ENCODE measurements at regions not wholly inside any gene's neighbourhood (a gene's known extent, or its start where the extent isn't known, plus 50 kb on each side); places are given as distances from the start of the nearest gene placed in this dataset.

DNA sequence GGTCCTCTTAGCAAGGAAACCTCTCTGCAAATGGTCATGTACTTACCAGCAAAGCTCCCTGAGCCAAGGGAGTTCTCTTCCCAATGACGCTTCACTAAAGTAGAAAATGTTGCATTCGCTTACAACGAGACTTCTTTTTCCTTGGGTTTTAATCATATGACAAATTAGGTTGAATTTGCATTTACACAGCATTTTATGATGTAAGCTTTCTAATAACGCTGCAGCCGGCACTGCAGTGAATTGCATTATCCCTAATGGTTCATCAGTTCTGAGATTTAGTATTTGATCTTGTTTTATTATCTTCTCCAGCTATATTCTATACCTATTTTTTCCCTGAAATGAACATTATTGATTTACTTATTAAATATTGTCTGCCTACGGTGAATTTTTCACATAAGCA is 339.3 kb upstream of the PFKP start:
- DNase-seq (ENCODE audit: low spot score) = no peak

DNA sequence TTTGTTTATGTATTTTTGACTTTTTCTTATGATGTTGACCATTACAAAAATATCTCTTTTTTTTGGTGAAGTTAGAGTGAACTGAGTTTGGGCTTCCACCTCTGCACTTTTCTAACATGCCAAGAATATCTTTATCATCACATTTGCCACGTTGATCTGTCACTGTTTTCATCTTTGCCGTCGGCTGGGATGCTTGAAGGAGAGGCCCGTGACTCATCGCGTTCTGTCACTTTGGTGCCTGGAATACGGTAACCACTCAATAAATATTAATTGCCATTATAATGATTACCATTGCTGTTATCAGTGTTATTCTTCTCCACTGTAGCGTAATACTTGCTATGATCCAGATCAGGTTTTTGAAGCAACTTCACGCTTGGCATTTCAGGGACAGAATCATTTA is 350.8 kb upstream of the PFKP start:
- no peak for DNase-seq (ENCODE audit: low spot score)

- no peak for DNase-seq (ENCODE audit: low spot score)
Measured at GRCh38 chr10:2714597-2714996, 352.8 kb upstream of the PFKP start.

DNA sequence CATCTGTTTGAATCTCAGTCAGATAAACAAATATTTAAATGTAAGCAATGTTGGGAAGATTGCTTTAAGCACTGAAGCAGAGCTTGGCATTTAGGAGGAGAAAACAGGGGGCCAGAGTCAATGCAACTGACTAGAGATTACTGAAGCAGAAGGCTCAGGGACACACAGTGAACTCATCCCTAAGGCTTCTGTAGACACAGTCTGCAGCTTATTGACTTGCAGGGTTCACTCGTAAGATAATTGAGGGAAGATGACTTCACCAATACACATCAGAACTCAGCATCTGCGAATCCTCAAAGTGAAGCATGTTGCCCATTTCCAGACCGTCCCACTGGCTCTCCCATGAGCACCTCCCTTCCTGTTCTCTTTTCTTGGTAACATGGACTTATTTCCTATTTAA is 363.4 kb upstream of the PFKP start:
- DNase-seq (ENCODE audit: low spot score) = no peak

DNA sequence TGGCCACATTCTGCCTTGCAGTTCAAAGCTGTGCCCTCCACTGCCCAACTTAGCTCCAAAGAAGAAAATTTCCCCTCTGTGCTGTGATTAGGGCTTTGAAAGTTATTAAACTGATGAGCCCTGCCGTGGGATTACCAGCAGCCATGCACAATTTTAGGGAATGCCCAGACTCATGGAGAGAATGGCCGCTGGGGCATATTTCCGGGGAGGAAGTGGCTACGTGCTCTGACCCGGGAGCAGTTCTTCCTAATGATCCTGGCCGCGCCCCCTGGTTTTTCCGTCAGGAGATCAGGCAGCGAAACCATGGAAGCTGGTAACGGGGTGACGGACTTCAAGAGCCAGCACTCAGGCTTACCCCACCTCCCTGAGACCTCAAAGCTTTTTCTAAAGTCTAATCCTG is 365.5 kb upstream of the PFKP start:
- DNase-seq (ENCODE audit: low spot score) = no peak

DNA sequence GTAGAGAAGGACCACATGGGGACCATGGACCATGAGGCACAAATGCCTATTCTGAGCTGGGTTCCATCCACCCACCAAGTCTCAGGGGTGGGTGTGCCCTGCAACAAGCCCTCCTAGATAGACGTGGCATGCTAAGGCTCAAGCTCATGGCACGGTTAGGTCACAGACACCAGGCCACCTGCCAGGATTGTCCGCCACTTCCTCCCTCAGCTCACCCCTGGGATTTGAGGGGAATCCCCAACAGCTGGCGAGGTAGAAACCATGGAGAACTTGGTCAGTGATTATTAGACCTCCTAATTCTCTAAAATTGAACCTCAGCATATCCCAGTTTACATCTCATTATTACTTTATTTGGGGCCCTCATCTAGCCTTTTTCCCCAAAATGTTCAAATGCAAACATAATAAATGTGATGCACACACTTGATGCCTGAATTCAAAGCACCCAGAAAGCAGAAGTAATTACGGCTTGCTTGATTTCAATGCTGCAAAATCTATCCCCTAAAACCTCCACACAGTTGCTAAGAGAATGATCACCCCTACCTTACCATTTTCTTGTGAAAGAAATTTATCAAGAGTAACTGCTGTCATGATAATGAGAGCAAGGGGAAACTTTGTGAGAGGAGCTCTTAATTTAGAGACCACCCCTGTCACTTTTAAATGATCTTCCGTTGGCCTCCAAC is 366.6 kb upstream of the PFKP start:
- no peak for DNase-seq (ENCODE audit: low spot score)

DNA sequence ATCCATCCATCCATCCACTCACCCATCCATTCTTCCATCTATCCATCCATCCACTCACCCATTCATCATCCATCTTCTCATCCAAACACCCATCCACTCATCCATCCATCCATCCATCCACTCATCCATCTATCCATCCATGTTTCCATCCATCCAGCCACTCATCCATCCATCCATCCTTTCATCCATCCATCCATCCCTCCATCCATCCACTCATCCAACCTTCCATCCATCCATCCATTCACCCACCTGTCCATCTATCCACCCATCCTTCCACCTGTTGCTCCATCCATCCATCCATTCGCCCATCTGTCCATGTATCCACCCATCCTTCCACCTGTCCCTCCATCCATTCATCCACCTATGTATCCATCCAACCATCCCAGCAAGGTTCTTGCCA is 378.4 kb upstream of the PFKP start:
- DNase-seq (ENCODE audit: low spot score) = no peak

GRCh38 chr10:2686691-2687090 is 380.7 kb upstream of the PFKP start:
- DNase-seq (ENCODE audit: low spot score) = no peak

- DNase-seq (ENCODE audit: low spot score) = no peak
Measured at GRCh38 chr10:2682491-2682890, 384.9 kb upstream of the PFKP start.

DNA sequence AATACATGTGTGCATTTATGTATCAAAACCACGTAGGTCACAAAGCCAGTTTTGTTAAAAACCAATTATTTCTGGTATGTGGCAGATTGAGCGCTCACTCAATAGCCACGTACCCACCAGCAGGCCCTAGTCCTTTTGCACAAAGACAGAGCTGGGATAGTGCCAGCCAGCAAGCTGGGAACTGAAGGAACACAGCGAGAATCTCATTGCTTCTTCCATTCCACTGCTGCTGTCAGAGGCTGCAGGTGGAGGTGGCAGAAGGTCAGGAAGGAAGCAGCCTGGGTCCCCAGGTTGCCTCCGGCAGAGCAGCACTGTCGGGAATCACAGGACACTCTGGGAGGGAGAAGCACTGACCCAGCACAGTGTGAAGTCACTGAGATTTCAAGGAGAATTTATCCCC is 385.5 kb upstream of the PFKP start:
- no peak for DNase-seq (ENCODE audit: low spot score)

DNA sequence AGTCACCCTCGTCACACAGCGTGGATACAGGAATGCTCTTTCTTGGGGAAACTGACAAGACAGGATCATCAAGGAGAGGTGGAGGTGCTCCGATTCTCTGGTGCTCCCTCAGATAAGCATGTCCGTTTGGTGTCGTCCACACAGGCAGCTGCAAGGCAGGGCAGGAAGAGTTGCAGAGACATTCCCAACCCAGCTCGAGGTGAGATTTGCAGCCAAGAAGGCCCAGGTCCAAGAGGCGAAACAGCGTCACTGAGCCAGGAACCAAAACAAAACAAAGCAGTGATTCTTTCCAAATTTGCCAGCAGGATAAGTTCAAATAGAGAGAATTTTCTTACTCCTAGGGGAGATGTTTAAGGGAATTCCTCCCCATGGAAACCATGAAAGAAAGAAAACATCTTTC is 386.5 kb upstream of the PFKP start:
- no peak for DNase-seq (ENCODE audit: low spot score)

DNA sequence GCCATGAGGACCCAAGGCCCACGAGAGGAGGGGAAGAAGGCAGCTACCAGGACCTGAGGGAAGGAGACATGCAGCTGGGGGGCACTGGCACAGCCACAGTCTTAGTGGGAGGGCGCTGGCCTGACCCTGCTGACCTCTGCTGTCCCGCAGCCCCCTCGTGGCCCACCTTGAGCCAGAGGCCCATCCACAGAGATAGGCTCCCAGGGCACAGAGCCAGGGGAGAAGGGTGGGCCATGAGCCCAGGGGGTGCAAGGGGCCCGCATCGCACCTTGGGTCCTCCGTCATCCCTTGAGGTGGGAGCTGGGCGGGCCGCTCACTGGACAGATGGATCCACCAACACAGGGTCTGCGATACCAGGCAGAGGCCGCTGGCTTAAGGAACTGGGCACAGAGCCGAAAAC is 387.7 kb upstream of the PFKP start:
- DNase-seq (ENCODE audit: low spot score) = no peak

DNA sequence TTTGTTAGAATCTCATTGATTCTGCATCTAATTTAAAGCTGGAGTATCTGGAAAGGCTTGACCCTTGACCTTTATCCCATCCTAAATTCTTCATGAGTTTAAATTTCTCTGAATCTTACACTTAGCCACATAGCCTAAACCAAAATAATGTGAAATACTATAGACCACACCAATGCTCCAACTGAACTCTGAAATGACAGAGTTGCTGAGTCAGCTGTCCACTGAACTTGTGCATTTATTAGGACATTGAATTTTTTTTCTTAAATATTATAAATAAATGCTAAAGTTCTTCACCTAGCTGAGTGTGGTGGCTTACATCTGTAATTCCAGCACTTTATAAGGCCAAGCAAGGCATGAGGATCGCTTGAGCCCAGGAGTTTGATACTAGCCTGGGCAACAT is 390.9 kb upstream of the PFKP start:
- DNase-seq (ENCODE audit: low spot score) = no peak

- no peak for DNase-seq (ENCODE audit: low spot score)
Measured at GRCh38 chr10:2674451-2674850, 392.9 kb upstream of the PFKP start.

- no peak for DNase-seq (ENCODE audit: low spot score)
Measured at GRCh38 chr10:2670864-2671263, 396.5 kb upstream of the PFKP start.

GRCh38 chr10:2665772-2666171 is 401.6 kb upstream of the PFKP start:
- DNase-seq (ENCODE audit: low spot score) = no peak

DNA sequence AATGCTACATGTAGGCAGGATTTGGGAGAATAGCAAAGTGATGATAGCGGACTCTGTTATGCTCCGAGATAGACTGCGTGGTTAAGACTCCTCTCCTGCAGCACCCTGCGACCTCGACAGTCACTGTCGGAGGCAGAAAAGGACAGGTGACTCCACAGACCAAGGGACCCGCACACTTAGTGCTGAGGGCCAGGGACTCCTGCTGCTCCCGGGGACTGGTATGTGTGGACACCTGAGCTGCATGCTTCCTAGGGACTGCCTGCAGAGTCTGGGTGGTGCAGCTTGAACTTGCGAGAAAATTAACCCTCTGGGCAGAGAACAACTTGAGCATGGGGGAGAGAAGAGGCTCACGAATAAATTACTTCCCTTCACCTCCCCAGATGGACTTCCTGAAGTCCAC is 407.1 kb upstream of the PFKP start:
- no peak for DNase-seq (ENCODE audit: low spot score)

DNA sequence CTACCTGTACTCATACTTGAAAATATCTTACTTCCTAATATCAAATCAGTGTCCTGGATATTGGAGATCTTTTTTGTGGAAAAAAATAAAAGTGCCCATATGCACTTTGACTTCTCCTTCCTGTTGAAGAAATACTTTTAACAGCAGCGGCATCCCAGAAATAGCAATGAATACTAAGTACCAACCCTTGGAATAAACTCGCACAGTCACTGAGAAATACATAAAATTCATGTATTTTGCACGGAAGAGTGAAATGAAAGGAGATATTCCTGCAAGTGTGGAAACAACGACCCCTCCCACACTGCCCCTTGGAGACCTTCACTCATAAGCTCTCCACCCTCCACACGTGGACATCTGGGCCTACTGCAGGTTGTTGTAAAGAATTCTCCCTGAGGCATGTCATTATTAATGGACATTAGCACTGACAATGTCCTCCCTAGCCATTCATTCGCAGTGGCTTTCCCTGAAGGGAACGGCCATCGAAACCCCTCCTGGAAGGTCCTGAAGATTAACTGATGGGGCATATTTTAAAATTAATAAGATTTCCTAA is 407.6 kb upstream of the PFKP start:
- no peak for DNase-seq (ENCODE audit: low spot score)

DNA sequence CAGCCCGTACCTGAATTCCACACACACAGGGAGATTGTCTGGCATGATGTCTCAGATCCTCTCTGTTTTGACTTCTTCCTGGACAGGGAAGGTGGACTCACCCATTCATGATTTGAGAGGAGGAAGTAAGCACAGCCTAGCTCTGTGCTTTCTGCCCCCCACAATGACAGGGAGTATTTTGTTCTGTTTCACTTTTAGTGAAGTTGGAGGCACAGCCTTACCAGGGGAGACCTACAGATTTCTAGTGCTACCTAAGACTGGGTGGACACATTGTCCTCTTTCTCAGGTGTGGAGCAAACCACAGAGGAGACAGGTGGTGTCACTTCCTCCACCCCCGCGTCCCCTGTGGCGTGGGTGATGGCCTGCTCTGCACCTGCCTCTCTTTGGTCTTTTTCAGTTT is 408.6 kb upstream of the PFKP start:
- no peak for DNase-seq (ENCODE audit: low spot score)

GRCh38 chr10:2650328-2650727 is 417.0 kb upstream of the PFKP start:
- no peak for DNase-seq (ENCODE audit: low spot score)

DNA sequence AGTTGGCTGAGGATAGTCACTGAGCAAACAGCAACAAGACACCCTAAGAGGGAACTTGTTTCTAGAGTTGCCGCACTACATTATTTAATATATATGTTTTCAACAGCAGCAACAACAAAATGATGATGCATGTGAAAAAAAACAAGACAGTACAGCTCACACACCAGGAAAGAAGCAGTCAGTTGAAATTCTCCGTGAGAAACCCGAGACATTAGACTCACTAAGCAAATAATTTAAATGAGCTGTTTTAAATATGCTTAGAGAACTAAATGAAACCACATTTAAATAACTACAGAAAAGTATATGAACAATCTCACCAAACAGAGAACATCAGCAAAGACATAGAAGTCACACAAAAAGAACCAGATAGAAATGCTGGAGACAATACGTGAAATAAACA is 426.3 kb upstream of the PFKP start:
- DNase-seq (ENCODE audit: low spot score) = no peak

GRCh38 chr10:2633630-2634029 is 433.7 kb upstream of the PFKP start:
- DNase-seq (ENCODE audit: low spot score) = no peak

GRCh38 chr10:2631557-2632205 is 435.7 kb upstream of the PFKP start:
- no peak for DNase-seq (ENCODE audit: low spot score)

DNA sequence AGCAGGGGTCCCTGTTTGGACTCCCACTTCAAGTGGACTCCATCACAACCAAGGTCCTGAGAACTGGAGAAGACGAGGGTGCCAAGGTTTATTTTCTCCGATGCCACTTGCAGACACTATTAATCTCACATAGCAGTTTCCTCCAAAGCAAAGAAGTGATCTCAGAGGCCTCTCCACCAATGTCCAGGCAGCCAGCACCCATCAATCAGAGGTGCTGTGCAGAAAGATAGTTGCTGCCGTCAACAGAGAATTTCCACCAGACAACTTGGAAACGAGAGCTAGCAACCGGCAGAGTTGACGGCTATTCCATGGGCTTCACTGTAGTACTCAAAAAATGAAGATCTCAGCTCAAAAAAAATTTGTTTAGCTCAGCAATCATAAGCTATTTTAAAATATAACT is 438.6 kb upstream of the PFKP start:
- DNase-seq (ENCODE audit: low spot score) = no peak
